ENCODE measurements at regions not wholly inside any gene's neighbourhood (a gene's known extent, or its start where the extent isn't known, plus 50 kb on each side); places are given as distances from the start of the nearest gene placed in this dataset.

DNA sequence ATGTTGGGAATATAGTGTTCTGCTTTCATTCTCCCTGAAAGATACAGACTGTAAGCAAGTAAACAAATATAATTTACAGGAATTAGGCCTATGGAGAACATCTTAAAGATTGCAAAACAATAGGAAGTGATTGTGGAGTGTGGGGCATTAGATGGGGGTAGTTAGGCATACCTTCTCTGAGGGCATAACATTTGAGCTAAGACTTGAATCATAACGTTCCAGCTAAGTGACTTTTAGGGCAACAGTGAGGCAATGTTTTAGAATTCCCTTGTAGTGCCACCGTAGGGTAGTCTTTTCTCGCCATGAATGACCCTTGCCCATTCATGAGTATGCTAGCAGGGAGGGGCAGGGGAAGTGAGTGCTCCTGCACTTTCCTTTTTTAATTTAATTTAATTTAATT, 173.3 kb downstream of the SPATA31D1 start:
- Histone ChIP-seq H3K27me3 (no peaks in the 10 kb centered on the region), H3K27ac (no peak overlapping the region), H3K36me3 (no peaks in the 10 kb centered on the region), H3K4me3 (no peak overlapping the region), H3K9me3 (no peaks in the 10 kb centered on the region), H3K4me1 (no peaks in the 10 kb centered on the region)
- no peak for DNase-seq (ENCODE audit: low spot score in 2 of 2)
- WGBS = 84% methylated on average over 3 of the region's 3 CpGs
- TF ChIP-seq, protein P1, sequence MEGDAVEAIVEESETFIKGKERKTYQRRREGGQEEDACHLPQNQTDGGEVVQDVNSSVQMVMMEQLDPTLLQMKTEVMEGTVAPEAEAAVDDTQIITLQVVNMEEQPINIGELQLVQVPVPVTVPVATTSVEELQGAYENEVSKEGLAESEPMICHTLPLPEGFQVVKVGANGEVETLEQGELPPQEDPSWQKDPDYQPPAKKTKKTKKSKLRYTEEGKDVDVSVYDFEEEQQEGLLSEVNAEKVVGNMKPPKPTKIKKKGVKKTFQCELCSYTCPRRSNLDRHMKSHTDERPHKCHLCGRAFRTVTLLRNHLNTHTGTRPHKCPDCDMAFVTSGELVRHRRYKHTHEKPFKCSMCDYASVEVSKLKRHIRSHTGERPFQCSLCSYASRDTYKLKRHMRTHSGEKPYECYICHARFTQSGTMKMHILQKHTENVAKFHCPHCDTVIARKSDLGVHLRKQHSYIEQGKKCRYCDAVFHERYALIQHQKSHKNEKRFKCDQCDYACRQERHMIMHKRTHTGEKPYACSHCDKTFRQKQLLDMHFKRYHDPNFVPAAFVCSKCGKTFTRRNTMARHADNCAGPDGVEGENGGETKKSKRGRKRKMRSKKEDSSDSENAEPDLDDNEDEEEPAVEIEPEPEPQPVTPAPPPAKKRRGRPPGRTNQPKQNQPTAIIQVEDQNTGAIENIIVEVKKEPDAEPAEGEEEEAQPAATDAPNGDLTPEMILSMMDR (IDR thresholded peaks at IDR 0.05) = no peak
- TF ChIP-seq EP300 (IDR thresholded peaks at IDR 0.05) (no peak), POLR2AphosphoS5 (IDR thresholded peaks at IDR 0.05) (no peak), POLR2A (IDR thresholded peaks at IDR 0.05) (no peak)

GRCh38 chr9:82164159-82164558, 175.6 kb downstream of the SPATA31D1 start:
- H3K27ac ChIP-seq = no peak overlapping the region
- WGBS = 87% methylated on average over 2 of the region's 2 CpGs
- DNase-seq (ENCODE audit: low spot score in 2 of 2) = no peak
- H3K9me3 ChIP-seq = no peaks in the 10 kb centered on the region
- H3K4me1 ChIP-seq = peaks cover 3% of the 10 kb centered on the region
- H3K4me3 ChIP-seq = no peak overlapping the region
- H3K36me3 ChIP-seq = no peaks in the 10 kb centered on the region
- TF ChIP-seq EP300 (IDR thresholded peaks at IDR 0.05) = no peak
- H3K27me3 ChIP-seq = no peaks in the 10 kb centered on the region

DNA sequence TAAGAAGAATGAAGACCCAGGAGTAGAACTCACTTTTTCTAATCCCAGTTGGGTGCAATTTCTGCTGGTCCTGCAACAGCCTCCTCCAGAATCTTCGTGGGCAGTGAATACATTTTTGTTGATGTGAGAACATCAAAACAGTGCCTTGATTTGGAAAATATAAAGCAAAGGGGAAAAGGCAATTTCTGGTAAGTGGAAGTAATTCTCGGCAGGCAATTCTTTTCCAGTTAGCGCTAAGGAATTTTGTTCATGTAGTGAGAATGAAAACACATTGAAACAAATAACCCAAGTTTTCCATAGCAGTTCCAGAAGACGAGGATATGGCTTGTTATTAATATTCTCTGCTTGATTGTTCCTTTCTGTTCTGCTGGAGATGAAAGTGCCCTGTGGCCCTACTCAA, 178.7 kb downstream of the SPATA31D1 start:
- no peaks in the 10 kb centered on the region for H3K9me3 ChIP-seq
- no peaks in the 10 kb centered on the region for H3K36me3 ChIP-seq
- WGBS = 53% methylated on average over 4 of the region's 4 CpGs
- H3K27me3 ChIP-seq = no peaks in the 10 kb centered on the region
- no peak overlapping the region for H3K27ac ChIP-seq
- DNase-seq (ENCODE audit: low spot score in 2 of 2) = no peak
- peaks cover 16% of the 10 kb centered on the region for H3K4me1 ChIP-seq
- H3K4me3 ChIP-seq = no peak overlapping the region
- TF ChIP-seq, protein P1 (IDR thresholded peaks at IDR 0.05) = no peak
- TF ChIP-seq EP300 (IDR thresholded peaks at IDR 0.05) = no peak
- TF ChIP-seq POLR2A (IDR thresholded peaks at IDR 0.05) = no peak
- no peak for TF ChIP-seq POLR2AphosphoS5 (IDR thresholded peaks at IDR 0.05)

DNA sequence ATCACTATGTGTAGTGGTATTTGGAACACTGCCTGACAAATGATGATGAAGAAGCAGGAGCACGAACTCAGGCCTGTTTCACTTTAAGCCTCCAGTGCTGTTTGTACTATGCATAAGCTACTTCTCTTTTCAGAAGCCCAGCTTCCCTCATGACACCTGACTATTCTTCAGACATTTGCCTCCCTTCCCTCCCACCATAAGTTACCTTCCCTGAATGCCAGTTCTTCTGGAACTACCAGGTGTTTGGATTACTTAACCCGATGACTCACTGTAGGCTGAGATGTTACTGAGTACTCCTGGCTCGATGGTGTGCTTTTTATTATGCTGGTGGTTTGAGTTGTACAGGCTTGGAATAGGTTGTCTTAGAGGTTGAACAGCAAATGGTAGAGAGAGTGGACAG, 180.0 kb downstream of the SPATA31D1 start:
- Histone ChIP-seq H3K4me1 (peaks cover 16% of the 10 kb centered on the region), H3K4me3 (no peak overlapping the region), H3K27me3 (no peaks in the 10 kb centered on the region), H3K9me3 (no peaks in the 10 kb centered on the region), H3K36me3 (no peaks in the 10 kb centered on the region), H3K27ac (no peak overlapping the region)
- WGBS = 48% methylated on average over 3 of the region's 3 CpGs
- TF ChIP-seq POLR2A (IDR thresholded peaks at IDR 0.05) (no peak), POLR2AphosphoS5 (IDR thresholded peaks at IDR 0.05) (no peak), EP300 (IDR thresholded peaks at IDR 0.05) (no peak)
- TF ChIP-seq, protein P1 (IDR thresholded peaks at IDR 0.05) = no peak
- DNase-seq (ENCODE audit: low spot score in 2 of 2) = no peak

GRCh38 chr9:82170866-82171265, 182.3 kb downstream of the SPATA31D1 start:
- no peak for DNase-seq (ENCODE audit: low spot score in 2 of 2)

More at GRCh38 chr9:82170866-82171265, 182.3 kb downstream of the SPATA31D1 start:
- H3K9me3 ChIP-seq = no peaks in the 10 kb centered on the region
- TF ChIP-seq, protein P1 (IDR thresholded peaks at IDR 0.05) = no peak
- TF ChIP-seq POLR2AphosphoS5 (IDR thresholded peaks at IDR 0.05) (no peak), POLR2A (IDR thresholded peaks at IDR 0.05) (no peak), EP300 (IDR thresholded peaks at IDR 0.05) (no peak)
- no peaks in the 10 kb centered on the region for H3K27me3 ChIP-seq
- peaks cover 16% of the 10 kb centered on the region for H3K4me1 ChIP-seq
- WGBS = 33% methylated on average over 3 of the region's 3 CpGs
- H3K27ac ChIP-seq = no peak overlapping the region
- no peaks in the 10 kb centered on the region for H3K36me3 ChIP-seq
- no peak overlapping the region for H3K4me3 ChIP-seq

Measured in suprapubic skin (tissue), 4 donors.